Right ventricle myocardium superior (tissue), 1 donor: ENCODE measurements at regions not wholly inside any gene's neighbourhood (a gene's known extent, or its start where the extent isn't known, plus 50 kb on each side); places are given as distances from the start of the nearest gene placed in this dataset.
"Not testable (repeated sequence)": the region's sequence is repeated elsewhere in the genome, so short reads cannot be mapped to it uniquely, and the experiment has no call there.

ENCODE experiments used
- ATAC-seq: fragments of 200-7000 bp; cut with Tn5 transposase; one replicate; pipeline ENCODE4 v1.9.1; 2020; ENCODE audit warnings: mild to moderate bottlenecking; ENCODE audit not compliant: poor library complexity
- DNase-seq: peaks from one replicate; pipeline ENCODE4 v3.0.0-alpha.2; 2020
- intact Hi-C: fragments of 100-400 bp; cut with DNase I; formaldehyde crosslinking; loops from one replicate; pipeline ENCODE4 v1.11.2; 2022
- donor health status: DM: no; HTN: yes; CAD: no; lungs with severe emphysema.

- intact Hi-C loops, result no loop called here
- no peak for DNase-seq
Observed at GRCh38 chrX:155819966-155820491, 61.1 kb upstream of the VAMP7 start.

DNA sequence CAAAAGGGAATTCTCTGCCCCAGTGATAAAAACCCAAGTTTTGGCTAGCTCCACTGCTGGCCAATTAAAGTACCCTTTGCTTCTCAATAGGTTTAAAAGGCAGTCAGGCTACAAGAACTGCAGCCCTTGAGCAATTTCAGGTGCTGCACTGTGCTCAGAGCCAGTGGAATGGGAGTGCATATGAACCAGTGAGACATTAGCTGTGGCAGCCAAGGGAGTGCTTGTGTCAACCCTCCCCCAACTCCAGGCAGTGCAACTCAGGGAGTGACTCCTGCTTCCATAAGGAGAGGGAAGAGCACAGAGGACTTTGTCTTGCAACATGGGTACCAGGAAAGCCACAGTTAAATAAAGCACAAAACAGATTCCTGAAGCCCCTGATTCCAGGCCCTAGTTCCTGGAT, 61.6 kb upstream of the VAMP7 start:
- no peak for ATAC-seq
- intact Hi-C loops, result no loop called here
- DNase-seq, result no peak

More at GRCh38 chrX:155819966-155820491, 61.1 kb upstream of the VAMP7 start:
- ATAC-seq, result peak; percentile 85

DNA sequence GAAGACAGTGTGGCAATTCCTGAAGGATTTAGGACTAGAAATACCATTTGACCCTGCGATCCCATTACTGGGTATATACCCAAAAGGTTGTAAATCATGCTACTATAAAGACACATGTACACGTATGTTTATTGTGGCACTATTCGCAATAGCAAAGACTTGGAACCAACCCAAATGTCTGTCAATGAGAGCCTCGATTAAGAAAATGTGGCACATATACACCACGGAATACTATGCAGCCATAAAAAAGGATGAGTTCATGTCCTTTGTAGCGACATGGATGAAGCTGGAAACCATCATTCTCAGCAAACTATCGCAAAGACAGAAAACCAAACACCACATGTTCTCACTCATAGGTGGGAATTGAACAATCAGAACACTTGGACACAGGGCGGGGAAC, 66.8 kb upstream of the VAMP7 start:
- ATAC-seq, intact Hi-C loops: not testable (repeated sequence)

DNA sequence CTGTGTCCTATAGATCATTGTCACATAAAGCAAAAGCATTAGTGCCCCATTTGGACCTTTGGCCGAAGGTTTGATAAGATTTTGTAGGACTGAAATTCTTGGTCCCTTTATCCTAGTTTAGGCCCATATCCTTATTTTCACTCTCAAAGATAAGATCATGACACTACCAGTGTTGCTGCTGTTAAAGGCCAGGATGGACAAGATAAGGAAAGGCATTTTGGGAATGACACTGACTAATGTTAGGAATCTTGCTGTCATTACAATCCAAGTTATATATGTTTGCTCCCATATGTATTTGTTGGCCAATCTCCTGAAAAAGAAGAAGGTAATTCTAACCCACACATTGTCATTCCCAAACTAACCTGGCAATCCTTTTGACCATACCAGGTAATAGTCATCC, 101.3 kb upstream of the VAMP7 start:
- intact Hi-C loops, result no loop called here
- no peak for ATAC-seq

More for the DNA sequence above, 66.8 kb upstream of the VAMP7 start:
- DNase-seq, result not testable (repeated sequence)

DNA sequence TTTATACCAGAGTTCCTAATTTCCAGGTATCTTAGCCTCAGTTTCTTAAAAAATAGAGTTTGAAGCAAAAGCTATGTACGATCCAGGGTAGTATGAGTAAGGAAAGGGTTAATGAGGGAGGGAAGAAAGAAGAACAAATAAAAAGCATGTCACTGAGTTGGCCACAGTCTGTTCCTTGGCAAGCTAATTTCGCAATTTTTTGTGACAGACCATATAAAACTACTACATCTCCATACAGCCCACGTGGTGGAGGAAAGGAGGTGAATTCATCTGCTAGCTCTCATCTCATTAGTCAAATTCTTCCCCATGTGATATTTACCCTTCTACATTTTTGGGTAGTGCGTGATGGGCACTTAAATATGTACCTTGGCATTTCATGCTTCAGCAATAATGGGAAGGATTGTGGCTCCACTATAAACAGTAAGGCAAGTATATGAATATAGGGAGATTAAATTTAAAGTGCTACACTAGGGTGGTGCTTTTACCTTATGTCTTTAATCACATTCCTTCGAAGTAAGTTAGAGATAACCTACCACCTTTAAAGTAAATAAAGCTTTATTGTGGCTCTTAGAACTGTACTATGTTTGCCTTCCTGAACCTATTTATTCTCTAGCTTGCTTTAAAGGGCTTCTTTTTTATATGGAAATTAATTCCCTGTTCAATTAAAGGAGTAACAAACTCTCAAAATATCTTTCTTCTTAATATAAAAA, 102.1 kb upstream of the VAMP7 start:
- DNase-seq (no peak), ATAC-seq (no peak)
- intact Hi-C loops, result no loop called here

More for the DNA sequence above, 101.3 kb upstream of the VAMP7 start:
- no peak for DNase-seq

GRCh38 chrX:155774387-155774786, 106.8 kb upstream of the VAMP7 start:
- no peak for ATAC-seq
- intact Hi-C loops, result no loop called here

GRCh38 chrX:155767876-155768769, 113.0 kb upstream of the VAMP7 start:
- ATAC-seq (peak; percentile 34), DNase-seq (no peak)
- intact Hi-C loops, result no loop called here

More at GRCh38 chrX:155774387-155774786, 106.8 kb upstream of the VAMP7 start:
- no peak for DNase-seq

DNA sequence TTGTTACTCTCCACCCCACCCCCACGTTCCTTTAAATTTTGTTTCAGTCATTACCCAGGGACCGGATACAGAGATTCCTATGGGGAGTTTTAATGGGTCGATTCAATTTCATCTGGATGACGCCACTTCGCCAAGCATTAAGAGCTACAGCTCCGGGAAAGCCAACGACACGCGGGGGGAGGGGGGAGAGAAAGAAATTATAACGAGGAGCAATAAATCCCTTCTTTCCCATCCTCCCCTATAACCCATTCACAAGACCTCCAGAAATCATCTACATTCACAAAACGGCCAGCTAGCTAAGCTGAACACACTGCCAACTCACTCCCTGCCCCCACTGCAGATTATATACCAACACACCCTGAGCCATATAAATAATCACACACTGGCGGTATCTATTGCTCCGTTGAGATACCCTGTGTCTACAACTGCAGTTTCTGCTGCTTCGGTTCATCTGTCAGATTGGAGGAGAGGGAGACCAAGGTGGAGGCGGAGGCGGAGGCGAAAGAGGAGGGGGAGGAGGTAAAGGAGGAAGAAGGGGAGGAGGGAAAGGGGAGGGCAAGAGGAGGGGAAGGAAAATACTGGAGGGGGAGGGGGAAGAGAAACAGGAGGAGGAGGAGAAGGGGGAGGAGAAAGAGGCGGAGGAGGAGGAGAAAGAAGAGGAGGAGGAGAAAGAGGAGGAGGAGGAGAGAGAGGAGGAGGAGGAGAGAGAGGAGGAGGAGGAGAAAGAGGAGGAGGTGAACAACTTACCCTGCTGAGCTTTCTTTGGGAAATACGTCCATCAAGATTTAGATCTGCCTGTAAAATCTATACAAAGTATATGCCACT, 113.9 kb upstream of the VAMP7 start:
- peak; percentile 94 for ATAC-seq
- intact Hi-C loops, result no loop called here
- peak; percentile 55 for DNase-seq

GRCh38 chrX:155766321-155766720, 114.8 kb upstream of the VAMP7 start:
- DNase-seq, result no peak
- intact Hi-C loops, result no loop called here
- no peak for ATAC-seq

- ATAC-seq (no peak), DNase-seq (no peak)
- intact Hi-C loops, result no loop called here
Observed at GRCh38 chrX:155761185-155761584, 120.0 kb upstream of the VAMP7 start.

DNA sequence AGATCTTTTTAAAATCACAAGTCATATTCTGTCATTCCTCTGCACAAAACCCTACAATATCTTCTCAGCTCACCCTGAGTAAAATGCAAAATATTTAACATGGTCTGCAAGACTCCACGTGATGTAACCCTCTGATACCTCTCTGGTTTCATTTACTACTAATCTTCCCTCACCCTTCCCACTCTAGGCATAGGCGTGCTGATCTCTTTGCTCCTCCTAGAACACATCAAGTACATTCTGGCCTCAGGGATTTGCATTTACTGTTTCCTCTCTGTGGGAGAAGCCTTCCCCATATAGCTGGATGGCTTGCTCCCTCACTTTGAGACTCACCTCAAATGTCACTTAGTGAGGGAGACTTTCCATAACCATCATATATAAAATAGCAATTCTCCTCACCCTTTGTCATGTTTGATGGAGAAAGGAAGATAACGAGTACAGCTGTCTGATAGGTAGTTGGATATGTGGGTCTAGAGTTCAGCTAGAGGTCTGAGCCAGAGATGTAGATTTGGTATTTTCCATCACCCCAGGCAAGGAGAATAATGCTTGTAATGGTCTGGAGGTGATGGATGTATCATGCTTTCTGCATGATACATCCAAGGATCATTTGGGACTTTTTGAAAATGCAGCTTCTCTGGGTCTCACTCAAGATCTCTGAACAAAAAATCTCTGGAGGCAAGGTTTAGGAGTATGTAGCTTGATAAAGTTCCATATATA, 123.9 kb upstream of the VAMP7 start:
- ATAC-seq (no peak), DNase-seq (no peak)
- intact Hi-C loops, result no loop called here

DNA sequence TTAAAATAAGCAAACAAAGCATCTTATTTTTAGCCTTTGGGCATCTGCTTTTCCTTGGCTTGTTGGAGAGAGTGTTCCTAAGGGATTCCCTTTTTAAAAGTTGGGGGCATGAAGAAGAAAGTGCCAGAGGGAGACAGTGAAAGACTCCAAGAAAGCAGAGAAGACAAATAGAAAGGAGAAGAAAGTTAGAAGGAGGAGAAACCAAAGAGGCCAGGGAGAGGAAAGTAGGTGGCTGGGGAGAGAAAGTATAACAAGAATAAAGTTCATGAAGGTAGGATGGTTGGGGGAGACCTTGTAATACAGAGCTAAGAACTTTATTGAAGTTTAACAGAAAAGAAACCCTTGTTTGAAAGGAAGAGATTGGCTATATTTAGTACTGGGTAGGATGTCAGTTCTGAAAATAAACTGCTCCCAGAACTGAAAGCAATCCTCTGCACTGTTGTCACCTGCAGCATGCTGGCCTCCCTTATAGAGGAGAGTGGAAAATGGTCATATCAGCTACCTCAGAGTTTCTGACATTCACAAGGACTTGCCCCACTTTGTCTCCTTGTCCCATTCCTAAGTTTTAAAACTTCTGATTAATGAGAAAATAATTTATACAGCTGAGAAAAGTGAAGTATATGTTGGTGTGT, 125.3 kb upstream of the VAMP7 start:
- intact Hi-C loops, result no loop called here
- DNase-seq, result no peak
- peak; percentile 87 for ATAC-seq

GRCh38 chrX:155751131-155751530, 130.0 kb upstream of the VAMP7 start:
- ATAC-seq, result peak; percentile 48
- intact Hi-C loops, result no loop called here
- no peak for DNase-seq

DNA sequence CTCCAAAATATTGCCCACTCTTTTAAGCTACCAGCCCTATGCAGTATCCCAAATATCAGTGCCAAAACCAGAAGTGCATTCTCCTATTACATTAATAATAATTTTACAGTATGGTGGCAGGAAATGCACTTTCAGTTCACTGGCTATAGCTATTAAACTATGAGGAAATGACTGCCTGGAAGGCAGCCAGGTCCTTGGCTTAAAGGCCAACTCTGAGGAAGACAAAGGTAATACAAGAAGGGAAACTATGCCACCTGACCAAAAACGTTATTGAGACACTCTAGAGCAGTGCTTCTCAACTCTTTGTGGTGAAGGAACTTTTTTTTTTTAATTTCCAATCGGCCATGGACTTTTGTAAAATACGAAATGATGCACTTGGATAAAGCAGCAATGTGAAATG, 133.6 kb upstream of the VAMP7 start:
- DNase-seq (peak; percentile 50), ATAC-seq (peak; percentile 52)
- intact Hi-C loops, result no loop called here

DNA sequence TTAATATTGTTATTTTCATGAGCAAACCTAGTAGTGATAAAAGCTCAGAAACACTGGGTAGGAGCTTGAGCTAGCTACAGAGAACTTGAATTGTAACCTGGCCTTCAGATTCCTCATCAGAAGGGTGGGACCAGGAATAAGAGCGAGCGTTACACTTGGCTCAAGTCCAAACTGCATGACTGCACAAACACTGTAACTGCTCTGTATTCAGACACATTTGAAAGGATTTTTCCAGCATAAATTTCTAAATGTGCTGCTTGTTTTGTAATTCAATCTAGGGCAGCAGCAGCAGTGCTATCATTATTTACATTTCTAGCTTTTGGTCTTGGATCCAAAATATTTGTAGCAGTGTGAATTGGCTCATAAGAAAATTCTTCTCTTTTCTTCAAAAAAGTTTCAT, 133.0 kb upstream of the TMLHE start:
- intact Hi-C loops, result no loop called here
- DNase-seq, result no peak
- ATAC-seq, result peak; percentile 36

- intact Hi-C loops, result no loop called here
- no peak for ATAC-seq
- no peak for DNase-seq
Observed at GRCh38 chrX:155744534-155744933, 131.8 kb upstream of the TMLHE start.

- intact Hi-C loops, ATAC-seq: not testable (repeated sequence)
- DNase-seq, result peak; percentile 20
Observed at GRCh38 chrX:155728335-155728734, 115.6 kb upstream of the TMLHE start.
